ENCODE measurements at regions not wholly inside any gene's neighbourhood (a gene's known extent, or its start where the extent isn't known, plus 50 kb on each side); places are given as distances from the start of the nearest gene placed in this dataset.

- no peak overlapping the region for H2BK12ac ChIP-seq (ENCODE audit: insufficient read length, low read depth, low read length)
- H2BK5ac ChIP-seq (ENCODE audit: insufficient read length, low read length) = no peak overlapping the region
- Mint-ChIP-seq H3K4me1 (no peaks in the 10 kb centered on the region), H3K36me3 (ENCODE audit: insufficient read depth in 1 of 3, low read depth in 3 of 3) (peaks cover 0 to 5% (median 0%) of the 10 kb centered on the region in 3 experiments; a peak in 1 of 7 replicates), H3K4me3 (no peak overlapping the region), H3K9me3 (peaks cover 5 to 7% of the 10 kb centered on the region in 2 experiments), H3K27ac (no peak overlapping the region), H3K27me3 (ENCODE audit: low read depth) (no peaks in the 10 kb centered on the region)
- H3T11ph ChIP-seq (ENCODE audit: low read length) = no peak overlapping the region
- H4K20me1 ChIP-seq (ENCODE audit: control insufficient read depth, insufficient read depth, insufficient read length) = no peaks in the 10 kb centered on the region
- H3K9ac ChIP-seq (ENCODE audit: extremely low read depth, insufficient read length, low read length) = no peak overlapping the region
- no peaks in the 10 kb centered on the region for H3K79me2 ChIP-seq (ENCODE audit: insufficient read depth, low read length)
- H4K8ac ChIP-seq (replicated peaks; ENCODE audit: insufficient read length, low read depth, low read length) = no peak overlapping the region
- no peak overlapping the region for H4K5ac ChIP-seq (ENCODE audit: insufficient read length, low read depth, low read length)
- H3K4me2 ChIP-seq (ENCODE audit: insufficient read depth, insufficient read length, low read length) = no peak overlapping the region
- H3K27me3 ChIP-seq (ENCODE audit: insufficient read depth, low read length) = no peaks in the 10 kb centered on the region
- H3K14ac ChIP-seq (ENCODE audit: insufficient read depth, low read length) = no peak overlapping the region
- no peaks in the 10 kb centered on the region for H3K23me2 ChIP-seq (ENCODE audit: insufficient read length, low read depth, low read length, poor library complexity, severe bottlenecking)
- no peak for DNase-seq
- TF ChIP-seq, protein P1, sequence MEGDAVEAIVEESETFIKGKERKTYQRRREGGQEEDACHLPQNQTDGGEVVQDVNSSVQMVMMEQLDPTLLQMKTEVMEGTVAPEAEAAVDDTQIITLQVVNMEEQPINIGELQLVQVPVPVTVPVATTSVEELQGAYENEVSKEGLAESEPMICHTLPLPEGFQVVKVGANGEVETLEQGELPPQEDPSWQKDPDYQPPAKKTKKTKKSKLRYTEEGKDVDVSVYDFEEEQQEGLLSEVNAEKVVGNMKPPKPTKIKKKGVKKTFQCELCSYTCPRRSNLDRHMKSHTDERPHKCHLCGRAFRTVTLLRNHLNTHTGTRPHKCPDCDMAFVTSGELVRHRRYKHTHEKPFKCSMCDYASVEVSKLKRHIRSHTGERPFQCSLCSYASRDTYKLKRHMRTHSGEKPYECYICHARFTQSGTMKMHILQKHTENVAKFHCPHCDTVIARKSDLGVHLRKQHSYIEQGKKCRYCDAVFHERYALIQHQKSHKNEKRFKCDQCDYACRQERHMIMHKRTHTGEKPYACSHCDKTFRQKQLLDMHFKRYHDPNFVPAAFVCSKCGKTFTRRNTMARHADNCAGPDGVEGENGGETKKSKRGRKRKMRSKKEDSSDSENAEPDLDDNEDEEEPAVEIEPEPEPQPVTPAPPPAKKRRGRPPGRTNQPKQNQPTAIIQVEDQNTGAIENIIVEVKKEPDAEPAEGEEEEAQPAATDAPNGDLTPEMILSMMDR (conservative IDR thresholded peaks at IDR 0.05) = no peak
- no peak overlapping the region for H3K4ac ChIP-seq (ENCODE audit: low read depth, low read length)
- no peaks in the 10 kb centered on the region for H3K79me1 ChIP-seq (ENCODE audit: insufficient read depth, low read depth, low read length, poor library complexity, severe bottlenecking)
- H3K18ac ChIP-seq (ENCODE audit: insufficient read length, low read depth, low read length) = no peak overlapping the region
- no peak overlapping the region for H2BK20ac ChIP-seq (ENCODE audit: low read depth, low read length, poor library complexity, severe bottlenecking)
- H3K23ac ChIP-seq (ENCODE audit: insufficient read length, low read depth, low read length) = no peak overlapping the region
- no peak overlapping the region for H3K56ac ChIP-seq (ENCODE audit: insufficient read length, low read depth, low read length)
- no CpG with 5 or more reads among the region's 1 CpG for WGBS (ENCODE audit: extremely low coverage, insufficient read length, low lambda C conversion rate)
- H4K91ac ChIP-seq (ENCODE audit: insufficient read length, low read depth, low read length) = no peak overlapping the region
- no peaks in the 10 kb centered on the region for H3K4me1 ChIP-seq (ENCODE audit: insufficient read depth, low read length)
- H2BK120ac ChIP-seq (ENCODE audit: low read depth, low read length, poor library complexity, severe bottlenecking) = no peak overlapping the region
- H2AFZ ChIP-seq (ENCODE audit: low read length) = no peak overlapping the region
- no peak overlapping the region for H2AK5ac ChIP-seq (ENCODE audit: insufficient read length, low read length)
- H3K27ac ChIP-seq (ENCODE audit: insufficient read length, low read depth, low read length) = no peak overlapping the region
- H3K9me3 ChIP-seq (ENCODE audit: control insufficient read depth, low read depth, low read length) = no peaks in the 10 kb centered on the region
- no peak overlapping the region for H2BK15ac ChIP-seq (ENCODE audit: low read depth, low read length)
Observed at GRCh38 chr7:10874666-10875065, 99.0 kb upstream of the PHF14 start.

Measured in H9 (cell line).